Kidney epithelial cell (primary cell): ENCODE measurements at regions not wholly inside any gene's neighbourhood (a gene's known extent, or its start where the extent isn't known, plus 50 kb on each side); places are given as distances from the start of the nearest gene placed in this dataset.

Source experiments
- DNase-seq: peaks from one replicate; pipeline ENCODE4 v3.0.0-alpha.2; 2010; ENCODE audit warnings: low read depth
- H3K27me3 ChIP-seq: 2 replicates; pipeline ENCODE4 v1.6.0; 2011; ENCODE audit warnings: low read length; ENCODE audit not compliant: control insufficient read depth, insufficient read depth
- H3K36me3 ChIP-seq: 2 replicates; pipeline ENCODE4 v1.5.1; 2011; ENCODE audit warnings: low read length; ENCODE audit not compliant: control insufficient read depth, insufficient read depth
- H3K4me3 ChIP-seq: 2 replicates; pipeline ENCODE4 v1.5.1; 2011; ENCODE audit warnings: low read depth, mild to moderate bottlenecking, control low read depth, low read length
- CTCF ChIP-seq: IDR thresholded peaks from 2 replicates; pipeline ENCODE4 v1.5.1; 2011; ENCODE audit warnings: mild to moderate bottlenecking, moderate library complexity, low read length, control low read depth, inconsistent platforms; ENCODE audit not compliant: insufficient read depth, poor library complexity, severe bottlenecking

- no peak for DNase-seq
- Histone ChIP-seq H3K27me3 (no peaks in the 10 kb centered on the region), H3K4me3 (no peak overlapping the region), H3K36me3 (no peaks in the 10 kb centered on the region)
- TF ChIP-seq CTCF: no peak
Observed at GRCh38 chr3:191743283-191743682, 282.3 kb downstream of the PYDC2 start.

GRCh38 chr3:191750618-191751017 is 289.7 kb downstream of the PYDC2 start:
- H3K36me3 ChIP-seq: no peaks in the 10 kb centered on the region
- H3K4me3 ChIP-seq: no peak overlapping the region
- H3K27me3 ChIP-seq: no peaks in the 10 kb centered on the region
- no peak for TF ChIP-seq CTCF
- no peak for DNase-seq

GRCh38 chr3:191753196-191753595 is 292.2 kb downstream of the PYDC2 start:
- H3K4me3 ChIP-seq: no peak overlapping the region
- TF ChIP-seq CTCF: no peak
- H3K27me3 ChIP-seq: no peaks in the 10 kb centered on the region
- DNase-seq: no peak
- H3K36me3 ChIP-seq: no peaks in the 10 kb centered on the region

- TF ChIP-seq CTCF: no peak
- Histone ChIP-seq H3K4me3 (no peak overlapping the region), H3K27me3 (no peaks in the 10 kb centered on the region), H3K36me3 (no peaks in the 10 kb centered on the region)
- DNase-seq: no peak
Observed at GRCh38 chr3:191761906-191762305, 300.9 kb downstream of the PYDC2 start.

GRCh38 chr3:191762323-191762960 is 301.5 kb downstream of the PYDC2 start:
- no peak for TF ChIP-seq CTCF
- H3K36me3 ChIP-seq: no peaks in the 10 kb centered on the region
- peak; percentile 37 for DNase-seq
- H3K4me3 ChIP-seq: no peak overlapping the region
- H3K27me3 ChIP-seq: no peaks in the 10 kb centered on the region

GRCh38 chr3:191768421-191768820 is 307.5 kb downstream of the PYDC2 start:
- H3K27me3 ChIP-seq: no peaks in the 10 kb centered on the region
- H3K36me3 ChIP-seq: no peaks in the 10 kb centered on the region
- TF ChIP-seq CTCF: no peak
- H3K4me3 ChIP-seq: no peak overlapping the region
- no peak for DNase-seq
